Glutamatergic neuron (in vitro differentiated cells): ENCODE measurements at regions not wholly inside any gene's neighbourhood (a gene's known extent, or its start where the extent isn't known, plus 50 kb on each side); places are given as distances from the start of the nearest gene placed in this dataset.

ENCODE experiments used
- DNase-seq: peaks from one replicate; pipeline ENCODE4 v3.0.0; 2022
- H3K27ac Mint-ChIP-seq: one replicate; pipeline ENCODE4 v1.8.0; 2020; ENCODE audit warnings: mild to moderate bottlenecking, mixed read lengths, inconsistent platforms; ENCODE audit not compliant: unreplicated experiment
- H3K27me3 Mint-ChIP-seq: one replicate; pipeline ENCODE4 v1.8.0; 2020; ENCODE audit warnings: mild to moderate bottlenecking, moderate library complexity, mixed read lengths, inconsistent platforms; ENCODE audit not compliant: unreplicated experiment
- H3K36me3 Mint-ChIP-seq: one replicate; pipeline ENCODE4 v1.8.0; 2020; ENCODE audit warnings: mild to moderate bottlenecking, mixed read lengths, inconsistent platforms; ENCODE audit not compliant: unreplicated experiment
- H3K4me1 Mint-ChIP-seq: one replicate; pipeline ENCODE4 v1.8.0; 2020; ENCODE audit warnings: mild to moderate bottlenecking, low read depth, mixed read lengths, inconsistent platforms; ENCODE audit not compliant: unreplicated experiment
- H3K4me3 Mint-ChIP-seq: one replicate; pipeline ENCODE4 v1.8.0; 2020; ENCODE audit warnings: mild to moderate bottlenecking, mixed read lengths, inconsistent platforms; ENCODE audit not compliant: unreplicated experiment
- H3K9me3 Mint-ChIP-seq: one replicate; pipeline ENCODE4 v1.8.0; 2020; ENCODE audit warnings: mild to moderate bottlenecking, moderate library complexity, mixed read lengths, inconsistent platforms; ENCODE audit not compliant: unreplicated experiment
- TF ChIP-seq, protein P1 (sequence below): fragments of 200-600 bp; sonication (generic); IDR thresholded peaks from one replicate; pipeline ENCODE4 v1.5.0; 2021; ENCODE audit not compliant: partially characterized antibody, unreplicated experiment

DNA sequence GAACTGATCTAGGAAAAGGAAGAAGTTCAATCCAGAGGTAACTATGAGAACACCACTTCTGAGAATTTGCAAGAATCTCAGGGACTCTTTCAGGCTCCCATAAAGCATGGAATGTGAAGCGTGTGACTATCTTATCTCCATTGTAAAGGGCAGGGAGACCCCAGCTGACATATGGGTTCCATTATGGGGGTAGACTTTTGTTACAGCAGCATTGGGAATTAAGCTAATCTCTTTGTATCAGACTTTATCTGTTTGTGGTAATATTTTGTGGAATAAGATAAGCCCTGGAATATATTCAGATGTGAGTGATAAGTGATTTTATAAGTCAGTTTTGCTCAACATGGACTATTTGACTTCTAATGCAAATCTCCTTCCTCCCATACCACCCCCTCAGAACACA is 468.3 kb downstream of the MEIS1 start:
- Mint-ChIP-seq H3K27me3 (no peaks in the 10 kb centered on the region), H3K36me3 (no peaks in the 10 kb centered on the region), H3K4me1 (no peaks in the 10 kb centered on the region), H3K9me3 (no peaks in the 10 kb centered on the region), H3K27ac (no peak overlapping the region), H3K4me3 (no peak overlapping the region)
- TF ChIP-seq, protein P1, sequence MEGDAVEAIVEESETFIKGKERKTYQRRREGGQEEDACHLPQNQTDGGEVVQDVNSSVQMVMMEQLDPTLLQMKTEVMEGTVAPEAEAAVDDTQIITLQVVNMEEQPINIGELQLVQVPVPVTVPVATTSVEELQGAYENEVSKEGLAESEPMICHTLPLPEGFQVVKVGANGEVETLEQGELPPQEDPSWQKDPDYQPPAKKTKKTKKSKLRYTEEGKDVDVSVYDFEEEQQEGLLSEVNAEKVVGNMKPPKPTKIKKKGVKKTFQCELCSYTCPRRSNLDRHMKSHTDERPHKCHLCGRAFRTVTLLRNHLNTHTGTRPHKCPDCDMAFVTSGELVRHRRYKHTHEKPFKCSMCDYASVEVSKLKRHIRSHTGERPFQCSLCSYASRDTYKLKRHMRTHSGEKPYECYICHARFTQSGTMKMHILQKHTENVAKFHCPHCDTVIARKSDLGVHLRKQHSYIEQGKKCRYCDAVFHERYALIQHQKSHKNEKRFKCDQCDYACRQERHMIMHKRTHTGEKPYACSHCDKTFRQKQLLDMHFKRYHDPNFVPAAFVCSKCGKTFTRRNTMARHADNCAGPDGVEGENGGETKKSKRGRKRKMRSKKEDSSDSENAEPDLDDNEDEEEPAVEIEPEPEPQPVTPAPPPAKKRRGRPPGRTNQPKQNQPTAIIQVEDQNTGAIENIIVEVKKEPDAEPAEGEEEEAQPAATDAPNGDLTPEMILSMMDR = no peak
- DNase-seq = no peak

DNA sequence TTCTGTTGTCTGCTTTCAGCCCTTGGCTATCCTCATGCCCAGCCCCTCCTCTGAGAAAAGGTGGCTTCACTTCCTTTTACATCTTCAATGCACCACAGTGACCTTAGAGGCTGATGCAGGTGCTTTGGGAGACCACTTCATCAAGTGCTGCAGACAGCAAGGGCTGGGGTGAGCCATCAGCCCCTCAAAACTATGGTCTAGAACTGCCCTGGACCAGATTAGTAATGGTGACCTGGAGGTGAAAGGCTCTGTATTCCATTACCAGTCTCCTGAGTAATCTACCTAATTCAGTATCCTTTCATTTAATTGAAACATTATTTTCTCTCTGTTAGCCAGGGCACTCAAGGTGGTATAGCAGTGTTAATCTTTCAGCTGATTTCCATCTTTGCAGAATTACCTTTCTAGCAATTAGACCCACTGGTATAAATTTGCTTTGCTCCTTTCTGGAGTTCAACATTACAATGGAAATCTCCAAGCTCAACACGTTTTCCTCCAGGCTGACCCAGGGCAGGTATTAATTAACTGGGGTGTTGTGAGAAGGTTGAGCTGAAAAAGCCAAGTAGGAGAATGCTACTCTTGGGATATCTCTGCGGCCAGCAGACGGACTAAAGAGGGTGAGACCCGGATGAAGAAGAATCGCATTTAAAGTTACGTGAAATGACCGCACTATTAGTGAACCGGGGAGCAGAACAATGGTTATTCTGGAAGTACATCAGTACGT is 469.0 kb downstream of the MEIS1 start:
- H3K4me1 Mint-ChIP-seq = no peaks in the 10 kb centered on the region
- no peak overlapping the region for H3K27ac Mint-ChIP-seq
- no peak for DNase-seq
- H3K36me3 Mint-ChIP-seq = no peaks in the 10 kb centered on the region
- H3K27me3 Mint-ChIP-seq = no peaks in the 10 kb centered on the region
- TF ChIP-seq, protein P1 = no peak
- no peak overlapping the region for H3K4me3 Mint-ChIP-seq
- H3K9me3 Mint-ChIP-seq = no peaks in the 10 kb centered on the region

GRCh38 chr2:66915237-66915636 is 480.3 kb downstream of the MEIS1 start:
- Mint-ChIP-seq H3K27ac (no peak overlapping the region), H3K9me3 (no peaks in the 10 kb centered on the region), H3K27me3 (no peaks in the 10 kb centered on the region), H3K4me3 (no peak overlapping the region), H3K4me1 (no peaks in the 10 kb centered on the region), H3K36me3 (no peaks in the 10 kb centered on the region)
- DNase-seq = no peak
- TF ChIP-seq, protein P1 = no peak

- H3K27ac Mint-ChIP-seq = no peak overlapping the region
- H3K4me3 Mint-ChIP-seq = no peak overlapping the region
Measured at GRCh38 chr2:66919286-66919685, 477.8 kb upstream of the ETAA1 start.

GRCh38 chr2:66920415-66920814 is 476.7 kb upstream of the ETAA1 start:
- no peak overlapping the region for H3K27ac Mint-ChIP-seq
- TF ChIP-seq, protein P1 = no peak
- no peaks in the 10 kb centered on the region for H3K36me3 Mint-ChIP-seq

More at GRCh38 chr2:66919286-66919685, 477.8 kb upstream of the ETAA1 start:
- DNase-seq = no peak
- Mint-ChIP-seq H3K9me3 (no peaks in the 10 kb centered on the region), H3K36me3 (no peaks in the 10 kb centered on the region), H3K27me3 (no peaks in the 10 kb centered on the region), H3K4me1 (no peaks in the 10 kb centered on the region)
- TF ChIP-seq, protein P1 = no peak

More at GRCh38 chr2:66920415-66920814, 476.7 kb upstream of the ETAA1 start:
- Mint-ChIP-seq H3K27me3 (no peaks in the 10 kb centered on the region), H3K4me3 (no peak overlapping the region), H3K9me3 (no peaks in the 10 kb centered on the region), H3K4me1 (no peaks in the 10 kb centered on the region)
- DNase-seq = no peak
